RPMI8226 (cell line): ENCODE measurements at regions not wholly inside any gene's neighbourhood (a gene's known extent, or its start where the extent isn't known, plus 50 kb on each side); places are given as distances from the start of the nearest gene placed in this dataset.

Experiments
- DNase-seq: peaks from one replicate; pipeline ENCODE4 v3.0.0-alpha.2; 2015

DNA sequence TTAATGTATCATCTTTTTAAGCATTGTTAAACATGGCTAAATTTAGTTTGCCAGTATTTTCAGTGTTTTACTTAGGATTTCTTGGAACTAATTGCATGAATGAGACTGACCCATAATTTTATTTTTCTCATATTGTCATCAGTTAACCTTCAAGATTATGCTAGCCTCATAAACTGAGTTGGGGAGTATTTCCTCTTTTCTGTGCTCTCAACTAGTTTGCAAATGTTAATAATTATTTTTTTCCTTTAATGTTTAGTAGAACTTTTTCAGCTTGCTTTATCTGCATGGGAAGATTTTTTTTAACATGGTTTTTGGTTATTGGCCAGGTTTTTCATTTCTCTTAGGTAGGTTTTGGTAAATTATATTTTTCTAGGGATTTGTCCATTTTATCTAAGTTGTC lies 235.4 kb upstream of the SESN3 start:
- DNase-seq: no peak

DNA sequence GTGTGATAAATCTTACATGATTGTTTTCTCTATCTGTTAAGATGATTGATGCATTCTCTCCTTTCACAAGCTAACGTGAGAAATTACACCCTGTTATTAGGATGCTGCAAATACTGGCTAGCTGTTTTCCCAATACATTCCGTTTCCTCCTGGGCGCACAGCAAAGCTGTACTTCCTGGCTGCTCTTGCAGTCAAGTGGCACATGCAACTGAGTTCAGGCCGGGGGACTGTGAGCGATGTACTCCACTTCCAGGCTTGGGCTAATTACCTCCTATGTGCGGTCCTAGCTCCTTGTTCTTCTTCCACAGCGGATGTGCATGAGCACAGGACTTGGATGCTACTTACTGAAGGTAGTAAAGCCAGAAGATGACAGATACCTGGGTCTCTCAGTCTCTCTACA lies 234.9 kb upstream of the SESN3 start:
- no peak for DNase-seq

DNA sequence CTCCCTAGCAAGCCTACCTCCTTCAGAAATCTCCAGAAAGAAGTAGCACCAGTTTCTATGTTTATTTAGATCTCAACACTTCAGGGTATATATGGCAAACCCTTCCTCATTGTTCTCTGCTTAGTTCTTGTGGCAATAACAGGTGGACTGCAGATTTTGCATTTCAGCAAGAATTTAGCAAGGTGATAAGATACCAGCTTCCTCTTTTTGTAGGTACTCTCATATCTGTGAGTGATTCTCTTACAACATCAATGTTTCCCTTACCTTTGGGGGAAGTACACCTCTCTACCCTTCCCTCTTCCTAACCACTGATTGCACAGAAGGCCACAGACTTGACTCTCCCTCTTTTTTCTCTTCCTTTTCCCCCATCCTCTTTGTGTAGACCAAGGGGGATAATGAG lies 230.9 kb upstream of the SESN3 start:
- DNase-seq: peak; percentile 9

DNA sequence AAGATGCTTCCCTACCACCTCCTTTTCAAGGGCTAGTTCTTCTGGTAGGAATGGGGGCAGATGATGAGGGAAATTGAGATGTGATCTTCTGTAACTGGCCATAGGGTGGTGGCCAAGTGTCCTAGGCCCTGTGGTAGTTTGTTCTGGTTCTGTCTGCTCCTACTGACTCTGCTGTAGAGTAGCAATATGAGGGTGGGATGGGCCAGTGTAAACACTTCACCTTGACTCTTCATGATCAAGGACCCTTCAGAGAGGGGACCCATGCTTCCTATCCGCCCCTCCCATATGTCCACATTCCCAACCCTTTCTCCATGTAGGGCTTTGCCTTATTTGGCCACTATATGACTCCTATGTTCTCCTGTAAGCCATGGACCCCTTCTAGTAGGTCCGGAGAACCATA lies 230.3 kb upstream of the SESN3 start:
- DNase-seq: no peak

DNA sequence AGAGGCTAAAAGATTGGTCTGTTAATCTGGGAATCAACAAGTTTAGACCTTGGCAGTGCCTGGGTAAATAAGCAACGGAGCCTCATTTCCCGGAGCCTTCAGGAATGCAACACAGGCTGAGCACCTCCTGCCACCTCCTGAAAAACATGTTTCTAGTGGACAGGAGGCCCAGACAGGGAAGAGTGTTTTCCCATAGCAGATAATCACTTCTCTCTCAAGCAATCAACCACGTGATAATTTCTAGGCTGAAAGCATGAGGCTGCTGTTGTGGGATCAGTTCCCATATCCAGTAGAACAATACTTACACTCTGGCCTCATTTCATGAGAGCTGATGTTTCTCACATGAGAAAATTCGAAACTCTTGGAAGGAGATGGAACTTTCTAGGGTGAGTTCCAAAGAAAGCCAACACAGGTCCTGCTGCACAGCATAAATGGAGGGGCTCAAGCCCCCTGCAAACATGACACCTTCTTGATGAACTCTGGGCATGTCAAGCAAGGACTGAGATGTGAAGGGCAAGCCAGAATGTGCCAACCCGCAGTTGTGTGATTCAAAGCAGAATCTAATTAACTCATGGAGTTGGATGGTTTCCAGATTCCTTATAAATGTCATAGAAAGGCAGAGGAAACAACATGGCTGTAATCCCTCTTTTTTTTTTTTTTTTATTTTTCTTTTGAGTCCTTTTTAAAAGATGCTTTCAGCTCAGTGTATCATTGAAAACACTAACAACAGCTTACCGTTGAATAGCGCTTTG lies 228.5 kb upstream of the SESN3 start:
- DNase-seq: no peak

DNA sequence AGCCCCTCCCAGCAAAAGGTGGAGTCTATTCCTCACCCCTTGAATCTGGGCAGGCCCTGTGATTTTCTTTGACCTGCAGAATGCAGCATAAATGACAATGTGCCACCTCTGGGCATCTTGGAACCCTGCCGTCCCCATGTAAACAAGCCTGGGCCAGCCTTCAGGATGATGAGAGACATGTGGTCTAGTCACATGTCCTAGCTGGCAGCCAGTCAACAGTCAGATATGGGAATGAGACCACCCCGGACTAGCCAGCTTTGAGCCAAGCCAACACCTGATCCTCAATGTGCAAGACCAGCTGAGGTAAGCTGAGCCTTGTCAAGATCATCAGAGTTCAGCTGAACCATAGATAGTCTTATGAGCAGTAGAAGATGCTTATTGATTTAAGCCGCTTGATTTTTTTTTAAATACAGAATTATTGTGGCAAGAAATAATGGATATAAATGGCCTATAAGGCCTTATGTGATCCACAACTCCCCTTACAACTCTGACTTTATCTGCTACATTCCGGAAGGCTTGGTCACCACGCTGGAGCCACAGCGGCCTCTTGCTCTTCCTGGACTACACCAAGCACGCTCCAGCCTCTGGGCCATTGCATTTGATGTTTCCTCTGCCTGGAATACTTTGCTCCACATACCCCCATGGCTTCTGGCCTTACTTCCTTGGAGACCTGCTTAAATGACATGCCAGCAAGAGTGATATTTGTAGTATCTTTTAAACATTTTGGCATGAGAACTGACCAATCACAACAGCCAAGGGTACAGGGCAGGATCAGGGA lies 225.9 kb upstream of the SESN3 start:
- DNase-seq: no peak

DNA sequence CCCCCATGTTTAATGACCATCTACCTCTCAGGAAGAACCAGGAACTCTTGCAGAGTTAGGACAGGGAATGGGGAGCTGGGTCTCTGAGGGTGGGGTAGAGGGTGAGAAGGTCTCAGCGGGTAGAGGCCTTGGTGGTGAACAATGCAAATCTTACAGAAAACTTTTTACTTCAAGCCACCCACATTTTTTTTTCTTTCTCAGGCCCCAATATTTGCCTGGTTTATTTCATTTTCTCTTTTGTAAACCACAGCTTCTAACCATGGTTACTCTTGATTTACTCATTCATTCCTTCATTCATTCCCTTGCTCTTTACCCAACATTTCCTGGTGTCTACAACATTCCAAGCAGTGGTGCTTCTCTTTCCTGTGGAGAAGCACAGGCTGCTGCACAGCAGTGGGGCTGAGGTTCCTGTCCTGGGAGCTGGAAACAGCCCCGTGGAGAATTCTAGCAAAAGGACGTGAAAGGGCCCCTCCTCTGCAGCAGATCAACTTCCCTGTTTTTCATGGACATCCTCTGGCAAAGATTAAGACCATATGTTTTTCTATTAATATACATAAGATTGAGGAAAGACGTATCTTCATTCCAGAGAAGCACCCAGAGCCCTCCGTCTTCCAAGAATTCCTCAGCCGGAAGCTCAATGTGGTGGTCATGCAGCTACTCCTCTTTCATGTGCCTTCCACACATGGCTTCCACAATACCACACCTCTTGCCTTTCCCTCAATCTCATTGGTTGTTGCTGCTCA lies 224.4 kb upstream of the SESN3 start:
- DNase-seq: no peak

DNA sequence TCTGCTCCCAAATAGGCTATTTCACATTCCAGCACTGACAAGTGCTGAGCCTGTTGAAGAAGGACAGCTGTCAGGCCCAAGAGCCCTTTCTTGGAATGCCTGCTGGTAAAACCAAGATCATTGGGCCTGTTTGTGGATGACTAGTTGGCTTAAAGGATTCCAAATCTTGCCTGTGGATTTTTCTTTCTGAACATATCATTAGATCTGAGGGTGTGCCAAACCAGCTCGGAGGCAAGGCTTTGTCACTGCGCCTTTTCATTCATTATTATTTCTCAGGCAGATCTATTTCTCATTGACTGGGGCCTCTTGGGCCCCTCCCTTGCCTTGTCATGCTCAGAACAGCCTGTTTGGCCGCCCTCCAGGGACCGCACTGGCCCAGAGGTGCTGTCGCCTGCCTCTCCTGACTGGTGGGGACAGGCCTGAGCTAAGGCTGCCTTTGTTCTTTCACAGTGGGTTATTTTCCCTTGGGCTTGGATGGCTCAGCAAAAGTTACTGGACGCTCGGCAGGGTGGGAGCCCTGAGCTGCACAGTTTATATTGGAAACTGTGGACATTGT lies 222.7 kb upstream of the SESN3 start:
- DNase-seq: peak; percentile 11

DNA sequence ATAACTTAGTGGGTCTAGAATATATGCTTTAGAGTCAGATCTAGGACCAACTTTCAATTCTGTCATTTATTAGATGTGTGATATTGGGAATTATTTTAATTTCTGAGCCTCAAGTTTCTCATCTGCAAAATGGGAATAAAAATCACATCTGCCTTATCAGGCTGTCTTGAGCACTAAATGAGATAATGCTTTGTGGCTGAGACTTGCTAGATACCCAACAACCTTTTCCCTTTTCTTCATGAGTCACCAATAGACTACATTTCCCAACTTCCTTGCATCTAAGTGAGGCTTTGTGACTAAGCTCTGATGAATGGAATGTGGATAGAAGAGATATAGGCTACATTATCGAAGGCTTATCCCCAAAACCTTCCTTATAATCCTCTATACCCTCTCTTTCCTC lies 220.7 kb upstream of the SESN3 start:
- DNase-seq: no peak

DNA sequence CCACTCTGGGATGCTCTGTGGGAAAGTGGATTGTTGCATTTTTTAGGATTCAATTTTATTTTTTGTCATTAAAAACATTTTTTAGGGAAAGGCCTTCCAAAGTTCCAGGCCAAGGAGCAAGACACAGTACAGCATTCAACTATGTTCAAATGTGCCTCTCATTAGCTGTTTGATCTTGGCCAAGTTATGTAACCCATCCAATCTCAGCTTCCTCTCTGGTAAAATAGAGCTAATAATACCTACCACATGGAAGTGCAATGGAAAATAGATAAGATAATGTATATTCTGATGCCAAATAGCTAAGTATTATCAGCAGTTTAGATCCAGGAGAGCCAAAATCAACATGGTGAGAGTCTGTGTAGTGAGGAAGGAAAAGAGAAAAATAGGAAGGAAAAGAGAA lies 220.3 kb upstream of the SESN3 start:
- no peak for DNase-seq

DNA sequence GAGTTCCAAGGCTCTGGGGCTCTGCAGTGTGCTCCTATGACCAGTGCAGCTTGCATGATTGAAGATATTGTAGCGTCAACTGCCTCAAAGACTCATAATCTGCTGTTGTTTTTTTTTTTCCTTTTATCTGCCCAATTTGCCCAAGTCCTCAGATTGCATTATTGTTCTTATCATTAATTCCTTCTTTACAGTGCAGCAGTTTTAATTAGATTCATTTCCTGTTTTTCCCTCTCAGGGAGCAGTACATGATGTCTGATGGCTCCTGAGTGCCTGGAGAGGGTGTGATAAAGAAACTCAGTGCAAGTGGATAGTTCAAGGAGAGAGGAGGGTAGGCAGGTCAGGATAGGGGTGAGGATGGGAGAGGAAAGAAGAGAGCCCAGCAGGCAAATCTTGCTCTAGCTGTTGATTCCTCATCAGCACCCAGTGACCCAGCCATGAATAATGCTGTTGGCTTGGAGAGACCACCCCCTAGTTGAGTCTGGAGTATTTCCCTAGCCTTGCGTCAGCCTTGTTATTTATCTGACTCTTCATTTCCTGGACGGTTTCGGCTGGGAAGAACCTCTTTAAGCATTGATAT lies 219.6 kb upstream of the SESN3 start:
- DNase-seq: no peak

DNA sequence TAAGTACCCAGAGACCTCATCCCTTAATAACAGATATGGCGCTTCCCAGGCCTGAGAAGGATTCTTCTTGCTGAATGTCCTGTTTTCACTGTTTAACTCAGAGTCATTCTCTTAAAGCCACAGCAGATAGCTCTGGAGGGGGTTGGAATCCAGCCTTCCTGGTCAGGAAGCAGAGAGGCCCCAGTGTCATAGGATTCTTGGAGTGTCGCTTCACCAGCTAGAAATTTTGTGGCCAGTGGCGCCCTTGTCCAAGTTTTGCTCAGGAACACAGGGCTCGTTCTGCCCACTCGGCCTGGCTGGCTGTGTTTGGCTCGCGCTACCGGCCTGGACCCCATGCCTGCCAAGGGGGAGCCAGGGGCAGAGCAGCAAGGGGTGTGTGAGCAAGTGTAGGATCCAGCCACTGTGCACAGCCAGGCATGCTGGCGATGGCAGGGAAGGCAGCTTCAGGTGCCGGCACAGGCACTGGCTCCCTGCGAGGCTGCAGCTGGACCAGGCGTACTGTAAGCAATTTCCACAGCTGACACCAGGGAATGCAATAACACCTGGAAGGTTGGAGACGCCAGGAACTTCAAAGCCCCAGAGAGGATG lies 214.8 kb upstream of the SESN3 start:
- no peak for DNase-seq

DNA sequence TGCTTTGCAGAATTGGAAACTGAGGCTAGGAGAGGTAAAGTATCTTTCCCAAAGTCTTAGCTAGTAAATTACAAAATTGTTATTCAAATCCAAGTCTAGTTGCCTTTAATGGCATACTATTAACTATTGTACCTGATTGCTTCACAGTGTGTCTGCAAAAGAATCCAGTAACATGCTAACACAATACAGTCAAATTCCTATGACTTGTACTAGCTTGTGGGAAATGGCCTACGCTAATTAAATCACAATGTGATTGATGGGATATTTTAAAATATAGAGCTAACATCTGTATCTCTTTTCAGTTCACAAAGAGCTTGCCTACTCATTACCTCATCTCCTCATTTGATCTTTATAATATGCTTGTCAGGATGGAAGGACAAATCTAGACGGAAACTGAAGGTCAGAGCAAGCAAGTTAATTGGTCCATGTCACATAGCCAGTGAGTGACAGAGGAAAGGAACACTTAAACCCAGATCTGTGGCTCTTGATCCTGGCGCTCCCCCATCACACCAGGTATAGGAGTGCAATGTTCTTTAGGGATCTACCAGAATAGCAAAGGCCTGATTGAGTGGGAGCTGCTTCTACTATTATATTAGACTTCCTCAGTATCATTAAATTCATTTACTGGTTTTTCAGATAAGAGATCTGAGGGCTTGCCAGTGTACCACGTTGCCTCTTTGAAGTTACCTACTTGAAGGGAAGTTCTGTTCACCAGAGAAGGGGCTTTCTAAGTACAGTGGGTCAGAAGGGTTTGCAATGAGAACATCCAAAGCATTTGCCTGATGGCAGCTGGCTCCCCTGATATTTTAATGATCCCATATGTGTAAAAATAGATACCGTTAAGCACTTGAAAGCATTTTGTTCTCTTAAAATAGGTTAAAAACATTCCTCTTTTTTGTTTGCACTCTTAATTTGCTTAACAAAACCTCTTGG lies 213.6 kb upstream of the SESN3 start:
- DNase-seq: no peak

DNA sequence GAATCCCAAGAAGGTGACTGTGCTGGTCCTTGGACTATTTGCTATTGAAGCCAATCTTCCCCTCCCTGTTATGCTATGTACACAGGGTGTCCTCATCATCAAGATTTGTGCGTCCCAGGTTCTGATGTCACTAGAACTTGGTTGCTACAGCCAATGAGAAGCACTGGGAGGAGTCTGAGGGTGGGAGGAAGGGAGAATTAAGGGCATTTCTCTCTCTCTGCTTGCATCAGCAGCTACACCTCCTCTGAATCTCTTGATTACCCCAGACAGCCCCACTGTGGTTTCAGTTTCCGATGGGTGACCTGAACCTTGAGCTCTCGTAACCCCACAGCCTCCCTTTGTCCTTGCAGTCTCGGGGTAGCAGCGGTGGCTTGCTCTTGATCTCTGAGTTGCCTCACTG lies 212.4 kb upstream of the SESN3 start:
- DNase-seq: peak; percentile 32

DNA sequence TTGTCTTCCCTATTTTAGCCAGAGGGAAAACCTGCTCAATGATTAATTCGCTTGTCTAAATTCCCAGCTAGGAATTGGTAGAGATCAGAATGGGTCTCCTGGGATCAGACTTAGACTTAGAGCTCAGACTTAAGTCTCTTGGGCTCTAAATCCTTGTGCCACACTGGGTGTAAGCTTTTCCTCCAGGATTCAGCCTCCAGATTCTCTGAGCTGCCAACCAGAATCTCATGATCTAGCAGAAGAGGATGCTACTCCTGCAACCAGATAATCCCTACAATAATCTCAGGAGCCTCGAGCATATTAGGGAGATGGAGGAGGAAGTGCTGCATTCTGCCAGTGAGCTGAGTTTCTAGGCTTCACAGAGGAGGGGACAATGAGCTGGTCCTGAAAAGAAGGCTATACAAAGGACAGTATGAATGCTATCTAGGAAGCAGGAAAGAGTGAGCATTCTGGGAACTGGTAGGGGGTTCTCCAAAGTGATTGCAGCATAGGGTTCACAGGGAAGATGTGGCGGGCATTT lies 211.6 kb upstream of the SESN3 start:
- DNase-seq: no peak

DNA sequence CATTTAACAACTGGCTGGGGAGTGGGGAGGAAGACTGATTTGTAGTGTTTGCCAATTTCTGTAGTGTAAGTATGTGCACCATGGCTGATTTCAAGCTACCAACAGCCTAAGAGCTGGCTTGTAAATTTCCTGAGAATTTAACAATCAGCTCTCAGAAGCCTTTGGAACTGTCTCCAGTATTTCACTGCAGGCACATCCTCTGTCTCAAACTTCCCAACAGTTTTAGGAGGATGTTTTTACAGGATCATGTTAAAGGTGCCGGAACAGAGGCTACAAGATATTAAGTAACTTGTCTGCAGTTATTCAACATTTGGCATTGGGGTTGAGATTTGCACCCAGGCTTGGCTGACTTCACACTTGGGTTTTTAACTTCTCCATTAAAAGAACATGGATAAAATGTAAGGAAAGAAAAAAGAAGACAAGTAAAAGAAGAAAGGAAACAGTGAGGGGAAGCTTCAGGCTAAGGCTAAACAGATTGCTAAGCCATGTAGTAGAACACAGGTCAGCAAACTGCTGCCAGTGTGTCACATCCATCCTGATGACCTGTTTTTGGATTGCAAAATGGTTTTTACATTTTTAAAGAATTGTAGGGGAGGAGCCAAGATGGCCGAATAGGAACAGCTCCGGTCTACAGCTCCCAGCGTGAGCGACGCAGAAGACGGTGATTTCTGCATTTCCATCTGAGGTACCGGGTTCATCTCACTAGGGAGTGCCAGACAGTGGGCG lies 204.8 kb upstream of the SESN3 start:
- DNase-seq: no peak

DNA sequence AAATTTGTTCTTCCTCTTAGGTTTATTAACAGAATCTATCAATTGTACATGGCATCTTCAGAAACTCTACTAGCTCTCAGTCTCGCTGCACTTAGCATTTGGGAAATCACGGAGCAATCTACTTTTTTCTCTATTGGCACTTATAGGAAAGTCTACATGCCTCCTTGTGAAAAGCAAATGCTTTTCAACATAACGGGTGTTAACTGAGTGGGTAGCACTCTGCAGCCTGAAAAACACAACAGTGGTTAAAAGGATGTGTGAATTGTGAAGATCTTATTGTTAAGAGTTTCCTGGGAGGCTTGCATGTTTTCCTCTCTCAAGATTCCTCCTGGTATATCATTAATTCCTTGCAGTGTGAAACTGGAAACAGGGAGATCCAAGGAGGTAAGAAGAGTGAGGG lies 204.2 kb upstream of the SESN3 start:
- DNase-seq: no peak

DNA sequence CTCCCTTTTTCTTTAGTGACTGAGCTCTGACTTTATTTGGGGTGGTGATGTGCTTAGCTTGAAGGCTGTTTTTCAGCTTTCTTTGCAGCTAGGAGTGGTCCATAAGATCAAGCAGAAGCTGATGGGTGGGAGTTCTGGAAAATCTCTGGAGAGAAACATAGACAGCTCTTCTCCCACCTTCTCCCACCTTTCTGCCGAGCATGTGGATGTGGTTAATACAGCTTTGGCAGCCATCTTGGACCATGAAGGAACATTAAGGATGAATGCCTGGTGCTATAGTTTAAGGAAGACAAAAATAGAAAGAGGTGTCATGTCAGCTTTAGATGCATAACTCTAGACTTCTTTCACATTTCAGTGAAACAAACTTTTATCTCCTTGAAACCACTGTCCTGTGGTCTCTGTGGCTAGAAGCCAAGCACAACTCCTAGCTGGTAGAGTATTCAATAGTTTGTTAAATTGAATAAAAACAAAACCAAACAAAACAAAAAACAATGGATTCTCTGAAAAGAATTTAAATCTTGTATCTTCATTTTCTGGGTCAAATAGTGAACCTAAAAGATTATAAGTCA lies 203.6 kb upstream of the SESN3 start:
- DNase-seq: no peak

DNA sequence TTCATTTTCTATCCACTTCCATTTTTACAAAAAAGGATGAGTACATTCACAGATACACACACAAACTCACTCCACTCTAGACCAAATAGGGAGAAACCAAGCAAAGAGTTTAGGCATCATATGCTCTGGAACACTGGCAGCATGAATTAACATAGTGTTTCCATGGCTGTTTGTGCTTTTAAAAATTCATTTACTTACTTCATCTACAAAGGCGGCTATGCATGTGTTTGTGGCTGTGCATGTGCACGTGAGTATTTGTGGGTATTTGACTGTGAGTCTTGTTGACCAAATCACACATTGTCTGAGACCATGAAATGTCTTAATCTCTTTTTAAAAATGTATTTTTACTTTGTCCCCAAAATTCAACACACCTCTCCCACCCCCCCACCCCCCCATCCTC lies 203.0 kb upstream of the SESN3 start:
- no peak for DNase-seq
